Activated CD4-positive, alpha-beta T cell treated with anti-CD3 and anti-CD28 coated beads, Interleukin-2, amount 50 U/mL, for 48 hours (primary cell): ENCODE measurements at regions not wholly inside any gene's neighbourhood (a gene's known extent, or its start where the extent isn't known, plus 50 kb on each side); places are given as distances from the start of the nearest gene placed in this dataset.

Experiments
- DNase-seq, 2 experiments: peaks; one replicate each; pipeline ENCODE4 v3.0.0-alpha.2; 2020

DNA sequence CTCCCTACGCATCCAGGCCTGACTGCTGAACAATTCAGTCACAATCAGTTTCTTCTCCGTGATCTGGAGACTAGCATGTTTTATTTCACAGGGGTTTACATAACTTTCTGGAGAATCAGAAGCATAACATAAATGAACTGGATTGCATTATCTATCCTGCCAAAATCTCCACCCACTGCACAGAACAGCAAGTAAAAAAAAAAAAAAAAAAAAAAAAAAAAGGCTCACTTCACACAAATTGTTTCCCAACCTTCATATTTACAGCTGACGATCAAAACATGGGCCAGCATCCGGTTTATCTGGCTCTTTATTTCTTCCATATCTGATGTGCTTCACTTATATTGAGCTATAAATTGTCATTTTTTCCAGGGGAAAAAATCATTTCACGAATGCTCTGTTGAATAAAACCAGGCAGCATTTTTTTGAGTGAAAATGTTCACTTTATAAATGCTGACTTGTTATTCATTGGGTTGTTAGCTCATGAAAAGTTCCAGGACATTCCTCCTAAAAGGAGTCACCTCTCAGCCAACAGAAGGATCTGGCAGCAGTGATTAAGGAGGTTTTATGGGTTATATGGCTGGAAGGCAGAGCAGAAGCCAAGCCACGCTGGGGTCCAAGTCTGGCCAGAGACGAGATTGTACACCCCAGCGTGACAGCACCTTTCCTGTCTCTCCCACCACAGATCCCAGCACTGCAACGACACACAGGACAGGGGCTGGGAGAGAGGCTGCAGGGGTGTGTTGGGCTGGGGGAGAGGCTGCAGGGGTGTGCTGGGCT is 51.2 kb upstream of the GLI2 start:
- DNase-seq: no peak

DNA sequence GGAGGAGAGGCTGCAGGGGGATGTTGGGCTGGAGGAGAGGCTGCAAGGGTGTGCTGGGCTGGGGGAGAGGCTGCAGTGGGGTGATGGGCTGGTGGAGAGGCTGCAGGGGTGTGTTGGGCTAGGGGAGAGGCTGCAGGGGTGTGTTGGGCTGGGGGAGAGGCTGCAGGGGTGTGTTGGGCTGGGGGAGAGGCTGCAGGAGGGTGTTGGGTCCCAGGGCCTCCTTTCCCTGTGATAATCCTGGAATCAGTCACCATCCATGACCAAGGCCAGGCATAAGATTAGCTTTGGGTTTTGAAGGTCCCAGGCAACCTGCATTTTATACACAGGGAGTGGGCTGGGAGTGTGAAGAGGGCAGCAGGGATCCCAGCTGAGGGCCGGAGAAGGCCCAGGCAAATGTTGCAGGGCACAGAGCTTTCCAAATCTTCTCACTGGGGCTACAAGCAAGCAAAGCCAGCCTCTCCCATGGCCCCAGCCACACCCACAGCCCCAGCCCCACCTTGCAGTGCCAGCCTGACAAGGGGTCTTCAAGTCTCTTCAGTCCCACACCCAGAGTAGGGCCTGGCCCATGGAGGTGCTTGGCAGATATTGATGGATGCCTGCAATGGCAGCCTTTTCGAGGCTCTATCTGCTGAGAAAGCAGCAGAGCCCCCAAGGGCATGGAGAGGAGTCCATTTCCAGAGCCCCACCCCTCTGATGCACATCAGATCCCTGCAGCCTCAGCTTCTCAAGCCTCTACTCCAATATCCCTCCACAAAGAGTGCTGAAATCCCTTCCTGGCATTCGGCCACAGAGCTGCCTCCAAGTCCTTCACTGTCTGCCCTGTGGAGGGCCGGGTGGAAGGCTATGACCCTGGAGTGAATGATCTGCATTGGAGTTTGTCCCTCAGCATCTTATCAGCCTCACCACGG is 50.3 kb upstream of the GLI2 start:
- DNase-seq: no peak
